Activated naive CD8-positive, alpha-beta T cell treated with anti-CD3 and anti-CD28 coated beads for 36 hours (primary cell): ENCODE measurements at regions not wholly inside any gene's neighbourhood (a gene's known extent, or its start where the extent isn't known, plus 50 kb on each side); places are given as distances from the start of the nearest gene placed in this dataset.

Source experiments
- DNase-seq: peaks from one replicate; pipeline ENCODE4 v3.0.0; 2021
- H3K27ac Mint-ChIP-seq: one replicate; pipeline ENCODE4 v1.8.0; 2022; ENCODE audit warnings: mild to moderate bottlenecking, moderate library complexity, mixed read lengths
- H3K27me3 Mint-ChIP-seq: one replicate; pipeline ENCODE4 v1.8.0; 2022; ENCODE audit warnings: mild to moderate bottlenecking, mixed read lengths
- H3K36me3 Mint-ChIP-seq: one replicate; pipeline ENCODE4 v1.8.0; 2021; ENCODE audit warnings: mild to moderate bottlenecking, mixed read lengths
- H3K4me1 Mint-ChIP-seq: one replicate; pipeline ENCODE4 v1.8.0; 2021; ENCODE audit warnings: mixed read lengths
- H3K4me3 Mint-ChIP-seq: one replicate; pipeline ENCODE4 v1.8.0; 2022; ENCODE audit warnings: mild to moderate bottlenecking, moderate library complexity, mixed read lengths
- H3K9me3 Mint-ChIP-seq: one replicate; pipeline ENCODE4 v1.8.0; 2022; ENCODE audit warnings: mixed read lengths

GRCh38 chr11:112836256-112836602 is 125.0 kb upstream of the NCAM1 start:
- Mint-ChIP-seq H3K4me3 (no peak overlapping the region), H3K36me3 (no peaks in the 10 kb centered on the region), H3K27me3 (no peaks in the 10 kb centered on the region), H3K9me3 (no peaks in the 10 kb centered on the region), H3K4me1 (no peaks in the 10 kb centered on the region), H3K27ac (no peak overlapping the region)
- no peak for DNase-seq

DNA sequence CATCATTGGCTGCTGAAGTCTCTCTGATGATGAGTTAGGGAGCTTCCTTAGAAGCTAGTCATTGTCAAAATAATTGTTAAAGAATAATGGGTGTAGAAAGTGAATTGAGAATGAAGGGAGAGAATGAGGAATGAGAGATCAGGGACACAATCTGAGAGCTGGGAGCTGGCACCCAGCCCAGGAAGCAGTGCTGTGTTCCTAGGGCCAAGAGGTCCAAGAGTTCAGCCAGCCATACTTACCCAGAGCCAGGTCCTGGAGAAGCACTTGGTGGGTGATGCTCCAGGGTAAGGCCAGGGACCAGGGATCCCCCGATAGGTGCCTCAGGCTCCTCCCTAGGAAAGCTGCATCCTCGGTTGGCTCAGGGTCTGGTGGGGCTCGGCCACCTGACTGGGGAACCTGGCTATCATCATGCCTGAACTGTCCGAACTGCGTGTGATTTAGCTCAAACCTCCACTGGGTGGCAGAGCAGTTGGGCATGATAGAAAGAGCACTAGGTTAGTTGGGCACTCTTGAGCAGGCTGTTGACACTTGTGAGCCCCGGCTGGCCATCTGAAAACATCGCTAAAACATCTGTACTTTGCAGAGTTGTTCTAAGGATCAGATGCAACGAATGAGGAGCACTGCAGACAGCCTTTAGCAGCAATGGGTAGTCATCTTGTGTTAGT is 123.9 kb upstream of the NCAM1 start:
- Mint-ChIP-seq H3K9me3 (no peaks in the 10 kb centered on the region), H3K4me1 (no peaks in the 10 kb centered on the region), H3K27ac (no peak overlapping the region), H3K27me3 (no peaks in the 10 kb centered on the region), H3K36me3 (no peaks in the 10 kb centered on the region), H3K4me3 (no peak overlapping the region)
- no peak for DNase-seq

- H3K36me3 Mint-ChIP-seq, result no peaks in the 10 kb centered on the region
- H3K9me3 Mint-ChIP-seq, result no peaks in the 10 kb centered on the region
- no peaks in the 10 kb centered on the region for H3K27me3 Mint-ChIP-seq
- no peak for DNase-seq
- H3K4me1 Mint-ChIP-seq, result no peaks in the 10 kb centered on the region
- no peak overlapping the region for H3K27ac Mint-ChIP-seq
- H3K4me3 Mint-ChIP-seq, result no peak overlapping the region
These were observed 122.2 kb upstream of the NCAM1 start for GRCh38 chr11:112839051-112839450.

DNA sequence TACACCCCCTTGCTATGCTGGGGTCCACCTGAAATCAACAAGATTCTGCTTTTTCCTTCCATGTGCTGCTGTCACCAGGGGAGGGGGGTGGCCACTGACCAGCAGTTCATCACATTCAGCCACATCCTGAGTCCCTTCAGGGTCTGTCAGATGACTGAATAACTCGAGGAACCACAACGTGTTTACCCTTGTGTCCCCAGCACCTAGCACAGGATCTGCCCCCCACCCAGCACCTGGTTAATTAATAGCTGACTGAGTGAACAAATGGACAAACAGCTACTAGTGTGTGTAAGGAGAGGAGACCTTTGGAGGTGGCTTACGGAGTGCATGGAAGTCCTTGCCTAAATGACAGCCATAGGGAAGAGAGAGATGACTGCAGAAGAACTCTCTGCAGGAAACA is 119.5 kb upstream of the NCAM1 start:
- Mint-ChIP-seq H3K27ac (no peak overlapping the region), H3K9me3 (no peaks in the 10 kb centered on the region), H3K27me3 (peaks cover 4% of the 10 kb centered on the region), H3K4me1 (no peaks in the 10 kb centered on the region), H3K36me3 (no peaks in the 10 kb centered on the region), H3K4me3 (no peak overlapping the region)
- DNase-seq, result no peak

DNA sequence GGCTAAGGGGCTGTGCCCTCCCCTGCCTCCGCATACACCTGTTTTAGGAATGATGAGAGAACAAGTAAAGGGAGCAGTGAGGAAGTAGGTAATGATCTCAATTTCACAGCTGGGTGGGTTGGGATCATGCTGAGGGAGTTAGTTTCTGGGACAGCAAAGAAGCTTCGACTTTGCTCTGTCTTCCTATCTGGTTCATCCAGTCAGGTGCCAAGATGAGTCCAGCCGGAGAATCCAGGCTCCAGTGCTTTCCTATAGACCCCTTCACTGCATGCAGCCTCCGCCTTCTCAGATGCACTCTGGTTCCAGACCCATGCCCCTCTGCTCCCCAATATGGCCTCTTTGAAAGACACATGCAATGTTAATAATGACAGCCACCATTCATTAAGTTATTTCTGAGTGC is 119.1 kb upstream of the NCAM1 start:
- Mint-ChIP-seq H3K36me3 (no peaks in the 10 kb centered on the region), H3K27me3 (peaks cover 4% of the 10 kb centered on the region), H3K9me3 (no peaks in the 10 kb centered on the region), H3K4me1 (no peaks in the 10 kb centered on the region), H3K27ac (no peak overlapping the region), H3K4me3 (no peak overlapping the region)
- DNase-seq, result no peak

DNA sequence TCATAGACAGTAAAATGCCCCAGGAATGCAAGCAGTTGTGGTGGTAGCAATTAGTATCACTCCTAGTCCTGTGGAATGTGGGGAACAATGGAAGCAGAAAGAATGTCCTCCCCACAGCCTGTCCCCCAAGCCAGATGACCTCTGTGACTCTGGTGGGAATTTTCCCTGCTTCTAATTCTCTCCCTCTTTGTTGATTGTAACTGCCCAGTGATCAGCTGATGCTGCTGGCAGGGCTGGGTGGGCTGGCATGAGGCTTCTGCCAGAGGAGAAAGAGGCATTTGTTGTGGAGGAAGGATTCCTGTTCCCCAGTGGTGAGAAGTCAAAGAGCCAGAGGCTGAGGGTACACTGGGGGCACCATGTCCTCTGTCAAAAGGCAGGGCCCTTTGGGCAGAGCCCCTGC is 116.7 kb upstream of the NCAM1 start:
- no peak overlapping the region for H3K4me3 Mint-ChIP-seq
- H3K27ac Mint-ChIP-seq, result no peak overlapping the region
- H3K27me3 Mint-ChIP-seq, result peaks cover 4% of the 10 kb centered on the region
- no peak for DNase-seq
- no peaks in the 10 kb centered on the region for H3K36me3 Mint-ChIP-seq
- H3K9me3 Mint-ChIP-seq, result no peaks in the 10 kb centered on the region
- no peaks in the 10 kb centered on the region for H3K4me1 Mint-ChIP-seq

DNA sequence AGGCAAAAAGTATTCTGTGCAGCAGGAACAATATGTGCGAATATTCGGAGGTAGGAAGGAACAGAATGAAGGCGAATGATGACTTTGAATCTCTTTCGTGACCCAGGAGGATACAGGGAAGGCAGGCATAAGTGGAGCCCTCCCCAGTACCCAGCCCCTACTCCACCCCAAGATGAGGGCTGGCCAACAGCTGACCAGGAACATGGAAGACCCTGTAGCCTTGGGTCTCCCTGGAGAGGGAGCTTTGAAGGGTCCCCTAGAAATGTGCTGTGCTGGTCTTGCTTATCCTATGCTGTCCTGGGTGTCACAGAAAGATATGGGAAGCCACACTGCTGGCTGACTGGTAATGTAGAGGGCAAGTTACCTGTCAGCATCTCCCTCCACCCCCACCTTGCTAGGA is 113.7 kb upstream of the NCAM1 start:
- no peaks in the 10 kb centered on the region for H3K36me3 Mint-ChIP-seq
- DNase-seq, result no peak
- no peak overlapping the region for H3K4me3 Mint-ChIP-seq
- peaks cover 15% of the 10 kb centered on the region for H3K27me3 Mint-ChIP-seq
- no peaks in the 10 kb centered on the region for H3K9me3 Mint-ChIP-seq
- H3K27ac Mint-ChIP-seq, result no peak overlapping the region
- no peaks in the 10 kb centered on the region for H3K4me1 Mint-ChIP-seq

DNA sequence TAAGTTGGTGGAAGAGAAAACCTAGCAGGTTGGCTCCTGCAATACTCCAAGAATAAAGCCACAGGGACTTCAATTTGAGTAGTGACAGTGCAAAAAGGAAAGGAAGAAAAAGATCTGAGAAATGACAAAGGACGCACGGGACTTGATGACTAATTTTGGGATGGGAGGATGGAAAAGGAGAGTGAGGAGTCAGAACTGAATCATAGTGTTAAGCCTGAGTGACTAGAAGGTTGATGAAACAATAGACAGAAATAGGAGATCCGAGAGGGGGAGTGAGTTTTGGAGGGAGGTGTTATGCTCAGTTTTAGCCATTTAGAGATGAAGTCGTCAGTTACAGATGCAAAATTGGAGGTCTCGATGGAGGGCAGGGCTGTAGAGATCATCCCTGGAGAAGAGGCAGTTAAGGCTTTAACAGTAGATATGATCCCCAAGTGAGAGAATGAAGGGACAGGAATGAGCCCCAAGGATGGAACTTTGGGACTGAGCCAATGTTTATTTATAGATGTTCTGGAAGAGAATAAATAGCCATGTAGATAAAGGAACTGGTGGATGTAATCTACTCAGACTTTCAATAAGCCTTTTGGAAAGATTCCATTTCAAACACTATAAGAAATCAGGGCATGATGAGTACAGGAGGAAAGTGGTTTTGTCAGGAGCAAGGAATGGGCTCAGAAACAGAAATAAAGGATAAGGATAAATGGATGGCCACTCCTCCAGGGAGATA is 108.9 kb upstream of the NCAM1 start:
- H3K4me3 Mint-ChIP-seq, result no peak overlapping the region
- no peak for DNase-seq
- peaks cover 1% of the 10 kb centered on the region for H3K9me3 Mint-ChIP-seq
- no peaks in the 10 kb centered on the region for H3K36me3 Mint-ChIP-seq
- peaks cover 20% of the 10 kb centered on the region for H3K27me3 Mint-ChIP-seq
- H3K4me1 Mint-ChIP-seq, result no peaks in the 10 kb centered on the region
- H3K27ac Mint-ChIP-seq, result no peak overlapping the region

DNA sequence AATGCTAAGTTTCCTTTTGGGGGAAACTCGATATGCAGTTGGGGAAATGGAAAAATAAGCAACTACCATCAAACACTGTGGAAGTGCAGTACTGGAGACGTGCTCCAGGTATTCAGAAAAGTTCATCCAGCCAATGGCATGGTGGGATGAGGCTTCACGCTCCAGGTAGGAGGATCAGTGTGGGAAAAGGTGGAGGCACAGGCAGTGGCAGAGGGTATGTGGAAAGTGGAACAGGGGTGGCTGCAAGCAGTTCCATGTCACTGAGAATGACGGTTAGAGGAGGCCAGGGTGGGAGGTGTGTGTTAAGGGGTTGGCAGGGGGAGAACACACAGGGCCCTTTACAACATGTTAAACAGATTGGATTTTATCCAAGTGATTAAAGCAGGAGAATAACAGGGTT is 105.1 kb upstream of the NCAM1 start:
- Mint-ChIP-seq H3K4me3 (no peak overlapping the region), H3K9me3 (peaks cover 13% of the 10 kb centered on the region), H3K36me3 (no peaks in the 10 kb centered on the region), H3K27me3 (peaks cover 17% of the 10 kb centered on the region), H3K27ac (no peak overlapping the region), H3K4me1 (no peaks in the 10 kb centered on the region)
- no peak for DNase-seq

- H3K4me3 Mint-ChIP-seq, result no peak overlapping the region
These were observed 104.6 kb upstream of the NCAM1 start for GRCh38 chr11:112856591-112856990.

DNA sequence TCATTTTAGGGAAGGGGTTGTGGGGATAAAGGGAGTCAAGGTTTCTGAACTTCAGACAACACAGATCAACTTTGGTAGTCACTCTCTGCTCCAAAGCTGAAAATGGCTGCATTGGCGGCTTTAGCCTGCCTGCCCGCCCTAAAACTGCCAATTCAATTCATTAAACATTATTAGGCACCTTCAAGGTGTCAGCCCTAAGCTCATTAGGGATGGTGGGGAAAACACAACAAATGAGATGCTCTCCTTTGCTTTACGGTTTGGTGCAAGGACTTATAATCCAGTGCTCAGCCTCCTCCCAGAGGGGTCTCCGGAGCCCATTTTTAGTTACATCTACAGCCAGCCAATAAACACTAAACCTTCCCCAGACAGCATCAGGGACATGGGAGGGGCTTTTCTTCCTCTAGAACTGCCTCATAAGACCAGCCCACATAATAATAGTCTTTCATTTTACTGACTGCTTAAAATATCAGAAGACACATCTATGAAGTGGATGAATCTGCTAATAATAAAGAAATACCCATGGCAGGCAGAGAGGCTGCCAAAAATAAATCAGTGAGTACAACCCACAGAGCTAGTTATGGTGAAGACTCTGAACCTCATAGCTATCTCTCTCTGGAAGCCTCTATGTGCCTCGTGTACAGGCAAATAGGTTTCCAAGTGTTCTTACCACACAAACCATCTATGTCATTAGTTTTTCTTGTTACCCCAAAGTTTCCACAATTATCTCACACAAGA is 102.8 kb upstream of the NCAM1 start:
- H3K36me3 Mint-ChIP-seq, result peaks cover 2% of the 10 kb centered on the region

More at GRCh38 chr11:112856591-112856990, 104.6 kb upstream of the NCAM1 start:
- no peak overlapping the region for H3K27ac Mint-ChIP-seq
- H3K27me3 Mint-ChIP-seq, result peaks cover 15% of the 10 kb centered on the region
- H3K4me1 Mint-ChIP-seq, result no peaks in the 10 kb centered on the region
- peaks cover 13% of the 10 kb centered on the region for H3K9me3 Mint-ChIP-seq
- H3K36me3 Mint-ChIP-seq, result no peaks in the 10 kb centered on the region
- DNase-seq, result no peak

GRCh38 chr11:112859787-112860186 is 101.4 kb upstream of the NCAM1 start:
- Mint-ChIP-seq H3K4me1 (no peaks in the 10 kb centered on the region), H3K9me3 (peaks cover 18% of the 10 kb centered on the region), H3K4me3 (no peak overlapping the region), H3K27me3 (peaks cover 9% of the 10 kb centered on the region), H3K27ac (no peak overlapping the region), H3K36me3 (peaks cover 2% of the 10 kb centered on the region)
- no peak for DNase-seq

More for the DNA sequence above, 102.8 kb upstream of the NCAM1 start:
- DNase-seq, result no peak
- no peaks in the 10 kb centered on the region for H3K4me1 Mint-ChIP-seq
- peaks cover 18% of the 10 kb centered on the region for H3K9me3 Mint-ChIP-seq
- peaks cover 9% of the 10 kb centered on the region for H3K27me3 Mint-ChIP-seq
- no peak overlapping the region for H3K4me3 Mint-ChIP-seq
- H3K27ac Mint-ChIP-seq, result no peak overlapping the region

DNA sequence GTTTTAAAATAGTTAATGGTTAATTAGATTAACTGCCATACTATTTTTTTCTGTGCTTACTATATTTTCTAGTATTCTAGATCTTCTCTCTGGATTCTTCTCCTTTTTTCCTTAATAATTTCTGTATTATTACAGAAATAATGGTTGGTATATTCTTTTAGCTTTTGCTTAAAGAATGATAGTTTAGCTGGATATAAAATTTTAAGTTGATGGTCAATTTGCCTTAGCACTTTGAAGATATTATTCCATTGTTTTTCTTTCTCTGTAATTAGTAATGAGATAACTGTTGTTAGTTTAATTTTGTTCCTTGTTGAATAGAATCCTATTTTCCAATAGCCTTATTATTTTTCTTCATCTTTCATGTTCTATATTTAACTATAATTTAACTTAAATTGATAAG is 99.9 kb upstream of the NCAM1 start:
- Mint-ChIP-seq H3K9me3 (peaks cover 18% of the 10 kb centered on the region), H3K27me3 (peaks cover under 1% of the 10 kb centered on the region), H3K4me3 (no peak overlapping the region), H3K4me1 (no peaks in the 10 kb centered on the region), H3K36me3 (peaks cover 2% of the 10 kb centered on the region), H3K27ac (no peak overlapping the region)
- no peak for DNase-seq

- no peak for DNase-seq
- Mint-ChIP-seq H3K9me3 (peaks cover 14% of the 10 kb centered on the region), H3K4me3 (no peak overlapping the region), H3K36me3 (peaks cover 2% of the 10 kb centered on the region), H3K27me3 (no peaks in the 10 kb centered on the region), H3K4me1 (no peaks in the 10 kb centered on the region), H3K27ac (no peak overlapping the region)
These were observed 97.9 kb upstream of the NCAM1 start for GRCh38 chr11:112863305-112863704.

DNA sequence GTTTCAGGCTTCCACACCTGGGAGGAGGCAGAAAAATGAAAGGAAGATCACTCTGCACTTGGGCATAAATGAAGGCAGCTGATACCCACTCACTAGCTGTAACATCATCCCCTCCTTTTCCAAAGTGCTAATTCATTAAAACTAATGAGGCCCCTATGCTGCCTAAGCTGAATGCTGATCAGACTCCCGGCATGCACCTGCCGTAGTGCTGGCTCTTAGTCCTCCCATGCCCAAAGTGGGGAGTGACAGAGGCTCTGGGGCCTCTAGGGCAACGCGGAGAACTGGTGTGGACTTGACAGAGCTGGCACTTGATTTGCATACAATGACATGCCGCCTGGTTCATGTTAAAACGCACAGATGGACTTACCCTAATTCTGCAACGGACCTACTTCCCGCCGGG is 96.5 kb upstream of the NCAM1 start:
- Mint-ChIP-seq H3K4me1 (no peaks in the 10 kb centered on the region), H3K4me3 (no peak overlapping the region), H3K27me3 (no peaks in the 10 kb centered on the region), H3K9me3 (peaks cover 9% of the 10 kb centered on the region), H3K36me3 (peaks cover 2% of the 10 kb centered on the region), H3K27ac (no peak overlapping the region)
- DNase-seq, result no peak
